Colonic mucosa (tissue), 4 donors: ENCODE measurements at regions not wholly inside any gene's neighbourhood (a gene's known extent, or its start where the extent isn't known, plus 50 kb on each side); places are given as distances from the start of the nearest gene placed in this dataset.

Experiments
- DNase-seq: peaks from one replicate; pipeline ENCODE4 v3.0.0-alpha.2; 2020
- H3K27ac ChIP-seq: fragments of 200-600 bp; one replicate; pipeline ENCODE4 v1.8.0; 2021
- H3K27me3 ChIP-seq: fragments of 200-600 bp; one replicate; pipeline ENCODE4 v1.8.0; 2021
- H3K36me3 ChIP-seq: fragments of 200-600 bp; one replicate; pipeline ENCODE4 v1.8.0; 2021
- H3K4me1 ChIP-seq: fragments of 200-600 bp; one replicate; pipeline ENCODE4 v1.8.0; 2021; ENCODE audit warnings: mild to moderate bottlenecking
- H3K4me3 ChIP-seq: fragments of 200-600 bp; one replicate; pipeline ENCODE4 v1.8.0; 2021
- H3K9ac ChIP-seq, 2 donors: one replicate each; pipeline ENCODE4 v1.7.0; 2013; ENCODE audit warnings: control low read depth in 2 of 2, low read depth in 2 of 2, low read length in 2 of 2
- H3K9me3 ChIP-seq: fragments of 200-600 bp; one replicate; pipeline ENCODE4 v1.8.0; 2021
- intact Hi-C: fragments of 100-400 bp; cut with DNase I; formaldehyde crosslinking; loops from one replicate; pipeline ENCODE4 v1.14.1; 2022
- TF ChIP-seq, protein P1 (sequence below): fragments of 200-600 bp; IDR thresholded peaks from one replicate; pipeline ENCODE4 v1.8.0; 2022; ENCODE audit warnings: antibody characterized with exemption, mild to moderate bottlenecking
- donor health status: healthy.
- donor health status: DM: no; HTN: no; CAD: no.
- donor health status: DM: no; HTN: no; CAD: no.

DNA sequence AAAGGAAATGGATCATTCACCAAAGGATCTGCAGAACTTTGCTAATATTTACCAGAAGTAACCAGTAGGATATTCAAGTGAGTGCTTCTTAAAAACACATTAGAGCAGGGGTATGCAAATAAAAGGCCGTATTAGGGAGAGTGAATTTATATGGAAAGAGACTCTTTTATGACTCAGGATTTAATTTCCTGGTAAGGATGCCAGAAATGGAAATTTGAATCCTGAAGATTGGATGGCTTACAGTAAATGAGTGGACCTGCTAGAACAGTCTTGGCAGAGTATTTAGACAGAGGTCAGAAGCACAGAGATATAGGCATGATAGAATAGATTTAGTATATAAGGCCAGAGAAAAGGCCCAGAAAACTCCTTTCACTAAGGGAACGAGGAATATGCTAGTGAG, 201.6 kb downstream of the SLITRK5 start:
- Histone ChIP-seq H3K4me1 (no peaks in the 10 kb centered on the region), H3K9ac (no peak overlapping the region), H3K36me3 (no peaks in the 10 kb centered on the region), H3K27me3 (no peaks in the 10 kb centered on the region), H3K27ac (no peak overlapping the region), H3K9me3 (no peaks in the 10 kb centered on the region), H3K4me3 (no peak overlapping the region)
- DNase-seq: no peak
- TF ChIP-seq, protein P1, sequence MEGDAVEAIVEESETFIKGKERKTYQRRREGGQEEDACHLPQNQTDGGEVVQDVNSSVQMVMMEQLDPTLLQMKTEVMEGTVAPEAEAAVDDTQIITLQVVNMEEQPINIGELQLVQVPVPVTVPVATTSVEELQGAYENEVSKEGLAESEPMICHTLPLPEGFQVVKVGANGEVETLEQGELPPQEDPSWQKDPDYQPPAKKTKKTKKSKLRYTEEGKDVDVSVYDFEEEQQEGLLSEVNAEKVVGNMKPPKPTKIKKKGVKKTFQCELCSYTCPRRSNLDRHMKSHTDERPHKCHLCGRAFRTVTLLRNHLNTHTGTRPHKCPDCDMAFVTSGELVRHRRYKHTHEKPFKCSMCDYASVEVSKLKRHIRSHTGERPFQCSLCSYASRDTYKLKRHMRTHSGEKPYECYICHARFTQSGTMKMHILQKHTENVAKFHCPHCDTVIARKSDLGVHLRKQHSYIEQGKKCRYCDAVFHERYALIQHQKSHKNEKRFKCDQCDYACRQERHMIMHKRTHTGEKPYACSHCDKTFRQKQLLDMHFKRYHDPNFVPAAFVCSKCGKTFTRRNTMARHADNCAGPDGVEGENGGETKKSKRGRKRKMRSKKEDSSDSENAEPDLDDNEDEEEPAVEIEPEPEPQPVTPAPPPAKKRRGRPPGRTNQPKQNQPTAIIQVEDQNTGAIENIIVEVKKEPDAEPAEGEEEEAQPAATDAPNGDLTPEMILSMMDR: no peak
- intact Hi-C loops: no loop called here

GRCh38 chr13:87877477-87877876, 206.3 kb downstream of the SLITRK5 start:
- no peak overlapping the region for H3K4me3 ChIP-seq
- TF ChIP-seq, protein P1: no peak
- no peaks in the 10 kb centered on the region for H3K36me3 ChIP-seq
- no peaks in the 10 kb centered on the region for H3K9me3 ChIP-seq
- H3K4me1 ChIP-seq: no peaks in the 10 kb centered on the region
- H3K27me3 ChIP-seq: no peaks in the 10 kb centered on the region
- no peak overlapping the region for H3K27ac ChIP-seq
- H3K9ac ChIP-seq: no peak overlapping the region
- DNase-seq: no peak
- intact Hi-C loops: no loop called here

DNA sequence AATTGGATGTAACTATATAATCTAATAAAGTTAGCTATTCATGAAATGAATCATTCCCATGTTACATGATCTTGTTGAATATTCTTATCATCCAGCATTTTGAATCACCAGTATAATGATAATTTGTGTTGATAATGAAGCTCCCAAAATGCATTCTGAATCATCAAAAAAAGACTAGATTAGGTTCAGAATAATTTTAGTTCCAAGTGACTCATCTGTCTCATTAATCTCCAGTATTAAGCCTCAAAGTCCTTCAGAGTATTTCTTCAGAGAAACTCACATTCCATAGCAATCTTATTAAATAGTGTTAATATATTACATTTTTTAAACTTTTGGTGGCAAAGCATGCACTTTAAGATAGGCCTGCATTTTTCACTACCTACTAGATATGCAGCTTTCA, 207.5 kb downstream of the SLITRK5 start:
- Histone ChIP-seq H3K9me3 (no peaks in the 10 kb centered on the region), H3K4me3 (no peak overlapping the region), H3K36me3 (no peaks in the 10 kb centered on the region), H3K27me3 (no peaks in the 10 kb centered on the region), H3K4me1 (no peaks in the 10 kb centered on the region), H3K27ac (no peak overlapping the region), H3K9ac (no peak overlapping the region)
- TF ChIP-seq, protein P1: no peak
- intact Hi-C loops: no loop called here
- DNase-seq: no peak

DNA sequence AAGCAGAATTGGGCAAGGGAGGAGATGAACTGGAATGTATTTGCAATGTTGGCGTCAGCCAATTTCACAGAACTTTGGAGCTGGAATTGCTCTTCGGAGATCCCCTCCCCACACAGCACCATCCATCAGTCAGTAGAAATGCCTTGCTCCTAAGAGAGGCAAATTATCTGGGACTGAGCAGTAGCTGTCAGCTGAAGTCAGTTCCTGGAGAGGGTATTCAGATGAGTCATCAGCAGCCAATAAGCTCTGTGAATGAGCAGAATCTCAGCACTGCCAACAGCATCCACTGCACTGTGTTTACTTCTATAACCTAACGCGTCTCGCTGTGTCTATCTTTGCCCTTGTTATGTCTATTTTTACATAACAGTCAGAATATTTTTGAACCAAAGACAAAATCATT, 213.7 kb downstream of the SLITRK5 start:
- intact Hi-C loops: no loop called here
- Histone ChIP-seq H3K27me3 (no peaks in the 10 kb centered on the region), H3K9ac (no peak overlapping the region), H3K4me1 (no peaks in the 10 kb centered on the region), H3K27ac (no peak overlapping the region), H3K36me3 (no peaks in the 10 kb centered on the region), H3K9me3 (no peaks in the 10 kb centered on the region), H3K4me3 (no peak overlapping the region)
- no peak for DNase-seq
- TF ChIP-seq, protein P1: no peak

DNA sequence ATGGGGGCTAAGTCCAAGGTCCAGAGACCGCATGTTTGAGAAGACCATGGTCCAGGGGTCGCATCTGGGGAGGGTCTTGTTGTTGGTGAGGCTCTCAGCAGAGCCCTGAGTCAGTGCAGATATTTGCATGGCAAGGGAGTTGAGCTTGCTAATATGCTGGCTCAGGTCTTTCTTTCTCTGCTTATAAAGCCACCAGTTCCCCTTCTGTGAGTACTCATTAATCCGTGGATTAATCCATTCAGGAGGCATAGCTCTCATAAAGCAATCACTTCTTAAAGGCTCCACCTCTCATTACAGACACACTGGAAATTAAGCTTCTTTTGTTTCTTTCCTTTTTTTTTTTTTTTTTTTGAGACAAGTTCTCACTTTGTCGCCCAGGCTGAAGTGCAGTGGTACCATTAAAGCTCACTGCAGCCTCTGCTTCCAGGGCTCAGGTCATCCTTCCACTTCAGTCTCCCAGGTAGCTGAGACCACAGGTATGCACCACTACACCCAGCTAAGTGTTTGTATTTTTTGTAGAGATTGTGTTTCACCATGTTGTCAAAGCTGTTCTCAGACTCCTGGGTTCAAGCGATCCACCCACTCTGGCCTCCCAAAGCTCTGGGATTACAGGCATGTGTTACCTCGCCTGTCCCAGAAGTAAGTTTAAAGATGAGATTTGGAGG, 216.4 kb downstream of the SLITRK5 start:
- H3K9ac ChIP-seq: no peak overlapping the region
- intact Hi-C loops: no loop called here
- H3K27ac ChIP-seq: no peak overlapping the region
- no peak for DNase-seq
- H3K36me3 ChIP-seq: no peaks in the 10 kb centered on the region
- no peak overlapping the region for H3K4me3 ChIP-seq
- H3K27me3 ChIP-seq: no peaks in the 10 kb centered on the region
- no peaks in the 10 kb centered on the region for H3K4me1 ChIP-seq
- TF ChIP-seq, protein P1: no peak
- H3K9me3 ChIP-seq: no peaks in the 10 kb centered on the region
